Activated effector memory CD4-positive, alpha-beta T cell treated with anti-CD3 and anti-CD28 coated beads, Interleukin-2, amount 50 U/mL, for 16 hours (primary cell): ENCODE measurements at regions not wholly inside any gene's neighbourhood (a gene's known extent, or its start where the extent isn't known, plus 50 kb on each side); places are given as distances from the start of the nearest gene placed in this dataset.

Source experiments
- DNase-seq: peaks from one replicate; pipeline ENCODE4 v3.0.0-alpha.2; 2020

- DNase-seq: no peak
These were observed 553.8 kb upstream of the PRMT6 start for GRCh38 chr1:106502659-106503058.

GRCh38 chr1:106515375-106515774, 541.1 kb upstream of the PRMT6 start:
- DNase-seq: no peak

GRCh38 chr1:106517224-106517623, 539.2 kb upstream of the PRMT6 start:
- no peak for DNase-seq

- DNase-seq: no peak
These were observed 533.0 kb upstream of the PRMT6 start for GRCh38 chr1:106523497-106523896.

- no peak for DNase-seq
These were observed 531.8 kb upstream of the PRMT6 start for GRCh38 chr1:106524631-106525030.

- DNase-seq: no peak
These were observed 529.8 kb upstream of the PRMT6 start for GRCh38 chr1:106526650-106527049.

GRCh38 chr1:106534612-106535011, 521.9 kb upstream of the PRMT6 start:
- no peak for DNase-seq

GRCh38 chr1:106536741-106537140, 519.7 kb upstream of the PRMT6 start:
- DNase-seq: no peak

GRCh38 chr1:106548726-106549125, 507.7 kb upstream of the PRMT6 start:
- no peak for DNase-seq

GRCh38 chr1:106554294-106554693, 502.2 kb upstream of the PRMT6 start:
- DNase-seq: no peak

- no peak for DNase-seq
These were observed 500.9 kb upstream of the PRMT6 start for GRCh38 chr1:106555571-106555970.

- DNase-seq: no peak
These were observed 492.3 kb upstream of the PRMT6 start for GRCh38 chr1:106564192-106564591.

GRCh38 chr1:106568201-106568974, 488.1 kb upstream of the PRMT6 start:
- no peak for DNase-seq

- DNase-seq: no peak
These were observed 485.4 kb upstream of the PRMT6 start for GRCh38 chr1:106571109-106571508.

- no peak for DNase-seq
These were observed 472.4 kb upstream of the PRMT6 start for GRCh38 chr1:106584107-106584506.

- no peak for DNase-seq
These were observed 471.8 kb upstream of the PRMT6 start for GRCh38 chr1:106584676-106585075.

- no peak for DNase-seq
These were observed 455.8 kb upstream of the PRMT6 start for GRCh38 chr1:106600626-106601025.

GRCh38 chr1:106603616-106604015, 452.9 kb upstream of the PRMT6 start:
- no peak for DNase-seq

GRCh38 chr1:106608841-106609240, 447.6 kb upstream of the PRMT6 start:
- DNase-seq: no peak

GRCh38 chr1:106613068-106613467, 443.4 kb upstream of the PRMT6 start:
- no peak for DNase-seq

- no peak for DNase-seq
These were observed 442.6 kb upstream of the PRMT6 start for GRCh38 chr1:106613861-106614260.

- DNase-seq: no peak
These were observed 441.0 kb upstream of the PRMT6 start for GRCh38 chr1:106615473-106615872.

- no peak for DNase-seq
These were observed 437.2 kb upstream of the PRMT6 start for GRCh38 chr1:106619080-106619826.

GRCh38 chr1:106619827-106620134, 436.7 kb upstream of the PRMT6 start:
- DNase-seq: no peak

- no peak for DNase-seq
These were observed 435.9 kb upstream of the PRMT6 start for GRCh38 chr1:106620521-106620954.
